Stomach (tissue), 8 donors: ENCODE measurements at regions not wholly inside any gene's neighbourhood (a gene's known extent, or its start where the extent isn't known, plus 50 kb on each side); places are given as distances from the start of the nearest gene placed in this dataset.

ENCODE experiments used
- DNase-seq, 2 donors: peaks; one replicate each; pipeline versions ENCODE4 v3.0.0 to v3.0.0-alpha.2; 2013 to 2019
- H3K27ac ChIP-seq, 5 donors: fragments of 200-600 bp in 4 of 5; sonication (generic) in 4 of 5; one replicate each; pipeline ENCODE4 v1.5.1; 2013 to 2019; ENCODE audit warnings: mild to moderate bottlenecking in 1 of 5, moderate library complexity in 1 of 5
- H3K27me3 ChIP-seq, 3 donors: fragments of 200-600 bp; sonication (generic); one replicate each; pipeline ENCODE4 v1.5.1; 2017 to 2019; ENCODE audit warnings: mixed run types in 1 of 3
- H3K36me3 ChIP-seq, 4 donors: fragments of 200-600 bp; sonication (generic); 1 replicate in 3 of 4; 2 replicates in 1 of 4; pipeline ENCODE4 v1.5.1; 2016 to 2019
- H3K4me1 ChIP-seq, 4 donors: fragments of 200-600 bp; sonication (generic); one replicate each; pipeline ENCODE4 v1.5.1; 2016 to 2019
- H3K4me3 ChIP-seq, 4 donors: fragments of 200-600 bp; sonication (generic) in 3 of 4; one replicate each; pipeline ENCODE4 v1.5.1; 2016 to 2019; ENCODE audit warnings: mild to moderate bottlenecking in 1 of 4
- H3K9me3 ChIP-seq, 4 donors: fragments of 200-600 bp; sonication (generic); one replicate each; pipeline ENCODE4 v1.5.1; 2016 to 2019
- EP300 ChIP-seq: sonication (generic); formaldehyde crosslinking; IDR thresholded peaks from one replicate; pipeline ENCODE4 v1.6.1; 2017; ENCODE audit warnings: antibody characterized with exemption
- POLR2A ChIP-seq, 4 donors: fragments of 450-650 bp; IDR thresholded peaks; one replicate each; pipeline ENCODE4 v1.6.1; 2016; ENCODE audit warnings: antibody characterized with exemption in 4 of 4, control low read depth in 2 of 4, mild to moderate bottlenecking in 1 of 4, moderate library complexity in 1 of 4
- POLR2AphosphoS5 ChIP-seq, 3 donors: sonication (generic); formaldehyde crosslinking; IDR thresholded peaks; one replicate each; pipeline ENCODE4 v1.6.1; 2016; ENCODE audit warnings: antibody characterized with exemption in 3 of 3
- WGBS, 5 donors: extraction: QIAGEN DNeasy Blood & Tissue Kit in 3 of 5; methylation state at CpG; one replicate each; pipeline versions ENCODE4 v1.1.5 to v1.1.7; 2013 to 2018; 5-methylcytosine and 5-hydroxymethylcytosine counted together
- intact Hi-C: fragments of 100-400 bp; cut with DNase I; formaldehyde crosslinking; loops from one replicate; pipeline ENCODE4 v1.15.1; 2023; ENCODE audit warnings: low total_unique reads
- TF ChIP-seq, protein P1 (sequence below), 7 experiments: fragments of 450-650 bp in 4 of 7; fragments of 200-600 bp in 3 of 7; sonication (generic) in 3 of 7; IDR thresholded peaks; one replicate each; pipeline ENCODE4 v1.5.1; 2016 to 2019; ENCODE audit warnings: antibody characterized with exemption in 7 of 7, control low read depth in 2 of 7, mild to moderate bottlenecking in 1 of 7
- donor health status: healthy with polysubstance abuse.
- donor health status: Bipolar disorder and iron deficiency.
- donor health status: healthy.

DNA sequence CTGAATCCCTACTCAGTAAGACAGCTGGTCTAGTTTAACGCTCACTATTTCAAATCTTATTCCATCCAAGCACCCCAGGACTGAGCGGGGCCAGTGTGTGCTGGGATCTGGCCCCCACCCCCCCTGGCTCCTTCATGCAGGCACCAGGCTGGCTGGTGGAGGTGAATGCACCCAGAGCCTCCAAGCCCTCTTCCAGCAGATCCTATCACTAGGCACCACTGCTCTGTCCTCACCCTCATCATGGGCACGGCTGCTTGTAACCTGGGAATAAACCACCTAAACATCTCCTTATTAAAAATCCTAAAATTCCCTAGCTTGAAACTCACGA, 194.3 kb downstream of the ARL4C start:
- 75 to 95% (median 86%) methylated on average over 4 of the region's 4 CpGs for WGBS, 5 donors
- Histone ChIP-seq H3K27me3 (no peaks in the 10 kb centered on the region), H3K36me3 (no peaks in the 10 kb centered on the region), H3K27ac (no peak overlapping the region), H3K4me1 (peaks cover 0 to 12% (median 0%) of the 10 kb centered on the region in 4 donors), H3K4me3 (no peak overlapping the region), H3K9me3 (peaks cover 0 to 3% (median 0%) of the 10 kb centered on the region in 4 donors)
- no peak for DNase-seq
- intact Hi-C loops = no loop called here
- no peak for TF ChIP-seq POLR2AphosphoS5 (IDR thresholded peaks at IDR 0.05)
- TF ChIP-seq, protein P1, sequence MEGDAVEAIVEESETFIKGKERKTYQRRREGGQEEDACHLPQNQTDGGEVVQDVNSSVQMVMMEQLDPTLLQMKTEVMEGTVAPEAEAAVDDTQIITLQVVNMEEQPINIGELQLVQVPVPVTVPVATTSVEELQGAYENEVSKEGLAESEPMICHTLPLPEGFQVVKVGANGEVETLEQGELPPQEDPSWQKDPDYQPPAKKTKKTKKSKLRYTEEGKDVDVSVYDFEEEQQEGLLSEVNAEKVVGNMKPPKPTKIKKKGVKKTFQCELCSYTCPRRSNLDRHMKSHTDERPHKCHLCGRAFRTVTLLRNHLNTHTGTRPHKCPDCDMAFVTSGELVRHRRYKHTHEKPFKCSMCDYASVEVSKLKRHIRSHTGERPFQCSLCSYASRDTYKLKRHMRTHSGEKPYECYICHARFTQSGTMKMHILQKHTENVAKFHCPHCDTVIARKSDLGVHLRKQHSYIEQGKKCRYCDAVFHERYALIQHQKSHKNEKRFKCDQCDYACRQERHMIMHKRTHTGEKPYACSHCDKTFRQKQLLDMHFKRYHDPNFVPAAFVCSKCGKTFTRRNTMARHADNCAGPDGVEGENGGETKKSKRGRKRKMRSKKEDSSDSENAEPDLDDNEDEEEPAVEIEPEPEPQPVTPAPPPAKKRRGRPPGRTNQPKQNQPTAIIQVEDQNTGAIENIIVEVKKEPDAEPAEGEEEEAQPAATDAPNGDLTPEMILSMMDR (IDR thresholded peaks at IDR 0.05) = no peak

DNA sequence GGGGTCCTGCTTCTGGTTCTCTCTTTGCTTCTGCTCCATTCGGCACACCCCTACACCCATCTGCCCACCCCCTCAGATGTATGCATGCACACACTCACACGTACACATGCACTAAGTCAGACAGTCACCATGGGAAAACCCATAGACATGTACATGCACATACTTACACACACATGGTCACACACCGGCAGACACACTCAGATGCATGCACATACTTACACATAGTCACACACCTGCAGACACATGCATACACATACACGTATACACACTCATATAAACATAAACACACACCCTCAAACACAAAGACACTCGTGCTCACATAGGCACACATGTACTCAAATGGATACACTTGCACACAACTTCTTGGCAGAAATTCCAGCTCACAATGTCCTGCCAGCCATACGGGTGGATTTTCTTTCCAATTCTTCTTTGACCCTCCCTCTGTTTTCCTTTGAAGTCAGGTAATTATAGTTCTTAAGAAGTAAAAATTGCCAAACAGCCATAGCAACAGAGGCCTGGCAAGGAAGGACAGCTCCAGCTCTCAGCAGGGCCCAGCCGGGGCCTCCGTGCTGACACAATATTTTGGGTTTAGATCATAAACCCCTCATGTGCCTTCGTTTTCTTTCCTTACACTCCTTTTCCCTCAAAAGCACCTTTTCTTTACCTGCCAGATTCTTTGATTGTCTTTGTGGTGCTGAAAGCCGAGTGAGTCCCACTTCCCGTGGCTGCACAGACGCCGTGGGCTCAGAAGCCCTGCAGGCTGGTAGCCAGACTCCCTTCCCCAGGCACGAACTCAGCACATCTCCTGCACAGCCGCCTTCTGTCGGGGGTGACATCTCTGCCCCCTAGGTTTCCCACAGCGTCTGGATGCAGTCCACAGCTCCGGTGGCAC, 195.7 kb downstream of the ARL4C start:
- no peak overlapping the region for H3K27ac ChIP-seq
- H3K9me3 ChIP-seq = no peaks in the 10 kb centered on the region
- intact Hi-C loops = no loop called here
- TF ChIP-seq, protein P1 (IDR thresholded peaks at IDR 0.05) = no peak
- no peak for TF ChIP-seq POLR2AphosphoS5 (IDR thresholded peaks at IDR 0.05)
- no peak for TF ChIP-seq POLR2A (IDR thresholded peaks at IDR 0.05)
- TF ChIP-seq EP300 = no peak
- H3K4me1 ChIP-seq = peaks cover 0 to 12% (median 0%) of the 10 kb centered on the region in 4 donors
- H3K4me3 ChIP-seq = no peak overlapping the region
- no peak for DNase-seq
- H3K27me3 ChIP-seq = no peaks in the 10 kb centered on the region
- 58 to 76% (median 67%) methylated on average over 18 of the region's 18 CpGs for WGBS, 5 donors
- no peaks in the 10 kb centered on the region for H3K36me3 ChIP-seq

DNA sequence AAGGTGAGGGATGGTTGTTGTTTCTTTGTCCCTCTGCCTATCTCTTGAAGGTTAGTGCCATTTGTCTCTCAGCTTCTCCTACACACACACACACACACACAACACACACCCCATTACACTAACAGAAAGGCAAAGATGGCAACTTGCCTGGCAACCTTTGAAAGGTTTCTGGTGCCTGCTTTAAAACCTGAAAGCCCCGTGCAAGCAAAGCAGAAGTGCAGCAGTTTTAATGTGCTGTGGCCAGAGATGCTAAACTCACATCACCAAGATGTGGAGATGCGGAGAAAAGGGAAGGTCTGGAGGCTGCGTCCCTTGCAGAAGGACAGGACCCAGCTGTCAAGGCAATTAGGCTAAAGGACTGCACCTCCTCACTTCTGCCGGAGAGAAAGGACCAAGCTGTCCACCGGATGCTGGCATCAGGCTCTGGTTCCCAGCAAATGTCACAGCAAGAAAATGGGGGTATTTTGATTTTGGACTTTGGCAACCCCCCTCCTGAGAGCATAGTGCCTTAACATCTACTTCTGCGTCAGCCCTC, 196.4 kb downstream of the ARL4C start:
- Histone ChIP-seq H3K27me3 (no peaks in the 10 kb centered on the region), H3K9me3 (no peaks in the 10 kb centered on the region), H3K4me3 (no peak overlapping the region), H3K36me3 (no peaks in the 10 kb centered on the region), H3K4me1 (peaks cover 0 to 12% (median 0%) of the 10 kb centered on the region in 4 donors), H3K27ac (no peak overlapping the region)
- intact Hi-C loops = no loop called here
- 65 to 79% (median 71%) methylated on average over 6 of the region's 6 CpGs for WGBS, 5 donors
- TF ChIP-seq POLR2AphosphoS5 (IDR thresholded peaks at IDR 0.05) (no peak), EP300 (no peak), POLR2A (IDR thresholded peaks at IDR 0.05) (no peak)
- TF ChIP-seq, protein P1 (IDR thresholded peaks at IDR 0.05) = no peak
- DNase-seq = no peak

DNA sequence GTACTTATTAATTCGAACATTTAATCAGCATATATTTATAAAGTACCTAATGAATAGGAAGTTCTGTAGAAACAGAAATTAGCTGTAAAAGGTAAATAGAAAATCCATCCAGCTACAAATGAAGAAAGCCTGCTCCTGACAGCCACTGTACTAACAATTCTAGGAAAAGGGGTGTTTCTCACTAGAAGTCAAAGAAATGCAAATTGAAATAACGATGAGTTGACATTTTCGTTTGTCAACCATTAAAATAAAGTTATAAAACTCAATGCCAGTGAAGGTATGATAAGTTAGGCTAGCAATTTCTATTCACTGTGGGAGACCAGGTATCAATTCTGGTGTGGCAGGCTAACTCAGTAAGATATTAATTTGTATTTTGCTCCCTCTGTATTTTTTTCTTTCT, 198.0 kb downstream of the ARL4C start:
- Histone ChIP-seq H3K36me3 (no peaks in the 10 kb centered on the region), H3K27me3 (no peaks in the 10 kb centered on the region), H3K4me1 (peaks cover 0 to 12% (median 0%) of the 10 kb centered on the region in 4 donors), H3K27ac (no peak overlapping the region), H3K4me3 (no peak overlapping the region), H3K9me3 (no peaks in the 10 kb centered on the region)
- WGBS, 5 donors = 66 to 85% (median 76%) methylated on average over 3 of the region's 3 CpGs
- DNase-seq = no peak
- TF ChIP-seq EP300 (no peak), POLR2AphosphoS5 (IDR thresholded peaks at IDR 0.05) (no peak), POLR2A (IDR thresholded peaks at IDR 0.05) (no peak)
- TF ChIP-seq, protein P1 (IDR thresholded peaks at IDR 0.05) = no peak
- intact Hi-C loops = no loop called here
